Transverse colon (tissue), 4 donors: ENCODE measurements at regions not wholly inside any gene's neighbourhood (a gene's known extent, or its start where the extent isn't known, plus 50 kb on each side); places are given as distances from the start of the nearest gene placed in this dataset.

Source experiments
- DNase-seq: peaks from one replicate; pipeline ENCODE4 v3.0.0-alpha.2; 2019
- H3K27ac ChIP-seq, 4 donors: fragments of 200-600 bp; sonication (generic); 2 replicates each; pipeline ENCODE4 v1.5.1; 2016 to 2018; ENCODE audit warnings: inconsistent platforms in 4 of 4
- H3K27me3 ChIP-seq: fragments of 200-600 bp; sonication (generic); 2 replicates; pipeline ENCODE4 v1.5.1; 2017; ENCODE audit warnings: inconsistent platforms
- H3K36me3 ChIP-seq, 4 donors: fragments of 200-600 bp; sonication (generic); 2 replicates each; pipeline ENCODE4 v1.5.1; 2017 to 2019; ENCODE audit warnings: inconsistent platforms in 4 of 4
- H3K4me1 ChIP-seq, 4 donors: fragments of 200-600 bp; sonication (generic); 2 replicates each; pipeline ENCODE4 v1.5.1; 2017 to 2020; ENCODE audit warnings: inconsistent platforms in 4 of 4
- H3K4me3 ChIP-seq, 4 donors: fragments of 200-600 bp; sonication (generic); 1 replicate in 1 of 4; 2 replicates in 3 of 4; pipeline versions ENCODE4 v1.5.1 to v1.6.1; 2017 to 2019; ENCODE audit warnings: inconsistent platforms in 4 of 4
- H3K9me3 ChIP-seq, 2 donors: fragments of 200-600 bp; sonication (generic); 2 replicates each; pipeline ENCODE4 v1.5.1; 2017 to 2019; ENCODE audit warnings: inconsistent platforms in 2 of 2
- EP300 ChIP-seq: sonication (generic); formaldehyde crosslinking; IDR thresholded peaks from one replicate; pipeline ENCODE4 v1.6.1; 2017; ENCODE audit warnings: antibody characterized with exemption, low read depth
- POLR2A ChIP-seq: fragments of 450-650 bp; IDR thresholded peaks from one replicate; pipeline ENCODE4 v1.6.1; 2016; ENCODE audit warnings: antibody characterized with exemption, mild to moderate bottlenecking, moderate library complexity
- POLR2AphosphoS5 ChIP-seq, 3 donors: sonication (generic); formaldehyde crosslinking; IDR thresholded peaks; one replicate each; pipeline ENCODE4 v1.6.1; 2016; ENCODE audit warnings: antibody characterized with exemption in 3 of 3
- WGBS, 2 donors: methylation state at CpG; one replicate each; pipeline ENCODE4 v1.1.5; 2018; ENCODE audit warnings: low coverage in 1 of 2; 5-methylcytosine and 5-hydroxymethylcytosine counted together
- in situ Hi-C, 4 donors: fragments of 200-750 bp; cut with MboI; loops; one replicate each; pipeline versions ENCODE4 v1.15.0 to v1.15.1; 2017; ENCODE audit warnings: low sequenced_read_pairs in 3 of 4, low pct_ligation_motif_present in 1 of 4, low pct_unique_long_range_greater_than_20kb in 1 of 4
- intact Hi-C: fragments of 100-400 bp; cut with DNase I; formaldehyde crosslinking; loops from one replicate; pipeline ENCODE4 v1.15.1; 2023; ENCODE audit warnings: low total_unique reads
- TF ChIP-seq, protein P1 (sequence below), 5 experiments: fragments of 200-600 bp in 3 of 5; fragments of 450-650 bp in 2 of 5; sonication (generic) in 3 of 5; IDR thresholded peaks; 1 replicate in 2 of 5; 2 replicates in 3 of 5; pipeline ENCODE4 v1.5.1; 2016 to 2017; ENCODE audit warnings: antibody characterized with exemption in 5 of 5, inconsistent platforms in 3 of 5, mild to moderate bottlenecking in 2 of 5, moderate library complexity in 1 of 5

DNA sequence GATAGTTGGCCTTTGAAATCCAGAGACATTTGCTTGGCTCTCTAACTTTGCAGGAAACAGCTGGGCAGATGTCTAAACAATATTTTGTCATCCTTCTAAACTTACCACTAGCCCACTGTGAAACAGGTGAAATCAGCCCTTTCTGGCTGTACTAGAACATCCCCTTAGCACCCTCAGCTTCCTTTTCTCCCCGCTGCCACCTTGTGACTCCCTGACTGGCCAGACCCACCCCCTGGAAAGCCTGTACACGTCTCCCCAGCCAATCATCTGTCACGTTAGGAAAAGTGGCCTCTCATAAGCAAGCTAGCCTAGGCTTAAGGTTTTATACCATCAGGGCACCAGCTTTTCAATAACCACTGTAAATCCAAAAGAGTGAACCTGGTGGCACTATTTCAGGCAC lies 88.6 kb upstream of the E2F3 start:
- H3K27me3 ChIP-seq, result no peaks in the 10 kb centered on the region
- H3K4me1 ChIP-seq, result no peaks in the 10 kb centered on the region
- H3K9me3 ChIP-seq, result no peaks in the 10 kb centered on the region
- no peaks in the 10 kb centered on the region for H3K36me3 ChIP-seq
- no peak for TF ChIP-seq POLR2A
- no peak for TF ChIP-seq EP300
- TF ChIP-seq POLR2AphosphoS5 (IDR thresholded peaks at IDR 0.05), result no peak
- TF ChIP-seq, protein P1, sequence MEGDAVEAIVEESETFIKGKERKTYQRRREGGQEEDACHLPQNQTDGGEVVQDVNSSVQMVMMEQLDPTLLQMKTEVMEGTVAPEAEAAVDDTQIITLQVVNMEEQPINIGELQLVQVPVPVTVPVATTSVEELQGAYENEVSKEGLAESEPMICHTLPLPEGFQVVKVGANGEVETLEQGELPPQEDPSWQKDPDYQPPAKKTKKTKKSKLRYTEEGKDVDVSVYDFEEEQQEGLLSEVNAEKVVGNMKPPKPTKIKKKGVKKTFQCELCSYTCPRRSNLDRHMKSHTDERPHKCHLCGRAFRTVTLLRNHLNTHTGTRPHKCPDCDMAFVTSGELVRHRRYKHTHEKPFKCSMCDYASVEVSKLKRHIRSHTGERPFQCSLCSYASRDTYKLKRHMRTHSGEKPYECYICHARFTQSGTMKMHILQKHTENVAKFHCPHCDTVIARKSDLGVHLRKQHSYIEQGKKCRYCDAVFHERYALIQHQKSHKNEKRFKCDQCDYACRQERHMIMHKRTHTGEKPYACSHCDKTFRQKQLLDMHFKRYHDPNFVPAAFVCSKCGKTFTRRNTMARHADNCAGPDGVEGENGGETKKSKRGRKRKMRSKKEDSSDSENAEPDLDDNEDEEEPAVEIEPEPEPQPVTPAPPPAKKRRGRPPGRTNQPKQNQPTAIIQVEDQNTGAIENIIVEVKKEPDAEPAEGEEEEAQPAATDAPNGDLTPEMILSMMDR (IDR thresholded peaks at IDR 0.05), result no peak
- in situ Hi-C loops (no loop called here), intact Hi-C loops (no loop called here)
- no peak overlapping the region for H3K4me3 ChIP-seq
- H3K27ac ChIP-seq, result no peak overlapping the region
- DNase-seq, result no peak
- 49 to 60% methylated on average over 1 to 3 of the region's 3 CpGs for WGBS, 2 donors

DNA sequence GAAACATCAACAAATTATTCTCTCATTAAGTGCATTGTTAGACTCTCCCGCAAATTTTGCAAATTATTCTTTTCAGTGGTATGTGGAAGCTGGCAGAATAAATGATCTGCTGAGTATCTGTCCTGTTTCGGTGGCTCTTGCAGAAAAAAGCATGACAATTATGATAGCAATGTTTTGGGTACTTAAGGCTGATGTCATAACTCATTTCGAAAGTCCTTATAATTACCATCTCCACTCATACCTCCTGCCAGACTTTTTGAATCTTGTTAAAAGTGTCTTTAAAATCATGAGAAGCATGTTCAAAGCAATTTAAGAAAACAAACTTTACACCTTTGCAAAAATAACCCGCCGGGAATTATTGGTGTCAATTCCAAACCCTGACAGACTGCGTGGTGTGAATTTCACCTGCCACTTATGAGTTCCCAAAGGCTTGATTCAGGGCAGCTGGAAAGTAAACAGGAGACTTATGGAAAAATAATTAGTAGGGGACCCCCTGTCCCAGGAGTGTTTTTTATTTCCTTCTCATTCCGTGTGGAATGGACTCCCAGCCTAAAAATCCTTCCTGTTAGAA lies 87.6 kb upstream of the E2F3 start:
- TF ChIP-seq POLR2A, result no peak
- TF ChIP-seq POLR2AphosphoS5 (IDR thresholded peaks at IDR 0.05), result no peak
- no peak for TF ChIP-seq EP300
- TF ChIP-seq, protein P1 (IDR thresholded peaks at IDR 0.05), result no peak
- no peaks in the 10 kb centered on the region for H3K27me3 ChIP-seq
- no peak overlapping the region for H3K27ac ChIP-seq
- no peak for DNase-seq
- intact Hi-C loops (no loop called here), in situ Hi-C loops (no loop called here)
- no peaks in the 10 kb centered on the region for H3K9me3 ChIP-seq
- WGBS, 2 donors, result 67 to 76% methylated on average over 7 of the region's 7 CpGs
- no peaks in the 10 kb centered on the region for H3K36me3 ChIP-seq
- no peaks in the 10 kb centered on the region for H3K4me1 ChIP-seq
- H3K4me3 ChIP-seq, result no peak overlapping the region

DNA sequence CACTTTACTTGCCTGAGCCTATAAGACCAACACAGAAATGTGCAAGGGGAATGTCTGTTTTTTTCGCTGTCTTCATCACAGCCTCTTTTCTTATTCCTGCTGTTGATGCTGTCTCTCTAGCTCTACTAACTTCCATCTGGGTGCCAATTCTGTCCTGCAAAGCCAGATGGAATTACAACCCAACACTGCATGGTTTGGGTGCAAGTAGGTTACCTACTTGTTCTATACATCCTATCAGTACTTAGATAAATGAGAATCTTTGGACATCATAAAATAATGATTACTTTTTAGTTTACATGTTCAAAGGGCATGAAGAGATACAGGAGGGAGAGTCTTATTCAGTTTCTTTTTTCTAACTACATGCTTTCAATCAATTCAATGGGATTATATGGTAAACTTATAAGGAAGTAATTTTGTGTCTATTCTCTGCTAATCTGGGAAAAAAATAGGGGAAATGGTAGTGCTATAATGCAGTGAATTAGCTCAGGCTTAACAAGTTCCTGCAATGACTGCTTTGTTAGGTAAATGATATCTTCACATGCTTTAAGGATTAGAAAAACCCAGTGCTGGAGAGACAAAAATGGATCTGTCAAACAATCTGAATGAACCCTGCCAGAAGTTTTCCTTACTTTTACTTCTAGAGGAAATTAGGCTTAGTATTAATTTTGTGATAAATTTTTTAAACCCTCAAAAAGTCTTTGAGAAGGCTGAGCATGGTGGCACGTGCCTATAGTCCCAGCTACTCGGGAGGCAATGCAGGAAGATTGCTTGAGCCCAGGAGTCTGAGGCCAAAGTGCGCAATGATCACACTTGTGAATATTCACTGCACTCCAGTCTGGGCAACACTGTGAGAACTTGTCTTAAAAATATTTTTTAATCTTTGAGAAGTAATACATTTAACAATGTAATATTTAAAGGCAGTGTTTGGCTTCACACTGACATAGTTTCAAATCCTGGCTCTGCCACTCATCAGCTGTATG lies 86.5 kb upstream of the E2F3 start:
- Histone ChIP-seq H3K36me3 (no peaks in the 10 kb centered on the region), H3K9me3 (no peaks in the 10 kb centered on the region), H3K27me3 (no peaks in the 10 kb centered on the region), H3K4me1 (no peaks in the 10 kb centered on the region), H3K4me3 (no peak overlapping the region), H3K27ac (no peak overlapping the region)
- 74 to 78% methylated on average over 3 to 4 of the region's 4 CpGs for WGBS, 2 donors
- TF ChIP-seq EP300, result no peak
- TF ChIP-seq, protein P1 (IDR thresholded peaks at IDR 0.05), result no peak
- TF ChIP-seq POLR2A, result no peak
- no peak for TF ChIP-seq POLR2AphosphoS5 (IDR thresholded peaks at IDR 0.05)
- in situ Hi-C loops (no loop called here), intact Hi-C loops (no loop called here)
- DNase-seq, result no peak

- intact Hi-C loops, result no loop called here
- no peak overlapping the region for H3K27ac ChIP-seq
Measured at GRCh38 chr6:20317430-20317829, 84.2 kb upstream of the E2F3 start.

More at GRCh38 chr6:20317430-20317829, 84.2 kb upstream of the E2F3 start:
- Histone ChIP-seq H3K36me3 (no peaks in the 10 kb centered on the region), H3K4me3 (no peak overlapping the region), H3K9me3 (no peaks in the 10 kb centered on the region), H3K4me1 (no peaks in the 10 kb centered on the region), H3K27me3 (no peaks in the 10 kb centered on the region)
- in situ Hi-C loops, result no loop called here
- no peak for DNase-seq
- WGBS, 2 donors, result 83 to 94% methylated on average over 3 to 5 of the region's 5 CpGs
- TF ChIP-seq EP300 (no peak), POLR2A (no peak), POLR2AphosphoS5 (IDR thresholded peaks at IDR 0.05) (no peak)
- TF ChIP-seq, protein P1 (IDR thresholded peaks at IDR 0.05), result no peak
